HG03135 (cell line): ENCODE measurements at regions not wholly inside any gene's neighbourhood (a gene's known extent, or its start where the extent isn't known, plus 50 kb on each side); places are given as distances from the start of the nearest gene placed in this dataset.

Experiments
- ATAC-seq: cut with Tn5 transposase; IDR thresholded peaks from one replicate; pipeline ENCODE4 v1.9.1; 2021; ENCODE audit warnings: mild to moderate bottlenecking, moderate library complexity; ENCODE audit not compliant: unreplicated experiment

GRCh38 chr3:84835366-84835765 lies 123.4 kb upstream of the CADM2 start:
- ATAC-seq, result no peak

DNA sequence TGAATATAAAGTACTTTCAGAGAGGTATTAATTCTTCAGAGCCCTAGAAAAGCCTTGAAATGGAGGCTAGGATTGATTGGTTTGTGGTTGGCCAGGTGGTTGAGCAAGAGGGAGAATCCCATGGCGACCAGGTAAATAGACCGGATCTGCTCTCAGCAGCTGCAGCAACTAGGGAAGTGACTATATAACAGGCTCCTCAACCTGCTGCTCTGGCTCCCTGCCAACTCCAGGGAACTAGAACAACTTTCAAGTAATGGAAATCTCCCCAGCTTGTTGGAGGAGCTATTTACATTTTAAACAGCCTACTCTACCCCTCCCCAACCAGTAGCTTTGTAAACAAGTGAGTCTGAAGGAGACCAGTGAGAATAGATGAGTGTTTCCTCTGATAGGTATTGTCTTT lies 121.8 kb upstream of the CADM2 start:
- ATAC-seq, result no peak

GRCh38 chr3:84877092-84877491 lies 81.7 kb upstream of the CADM2 start:
- no peak for ATAC-seq

GRCh38 chr3:84881288-84881687 lies 77.5 kb upstream of the CADM2 start:
- no peak for ATAC-seq

DNA sequence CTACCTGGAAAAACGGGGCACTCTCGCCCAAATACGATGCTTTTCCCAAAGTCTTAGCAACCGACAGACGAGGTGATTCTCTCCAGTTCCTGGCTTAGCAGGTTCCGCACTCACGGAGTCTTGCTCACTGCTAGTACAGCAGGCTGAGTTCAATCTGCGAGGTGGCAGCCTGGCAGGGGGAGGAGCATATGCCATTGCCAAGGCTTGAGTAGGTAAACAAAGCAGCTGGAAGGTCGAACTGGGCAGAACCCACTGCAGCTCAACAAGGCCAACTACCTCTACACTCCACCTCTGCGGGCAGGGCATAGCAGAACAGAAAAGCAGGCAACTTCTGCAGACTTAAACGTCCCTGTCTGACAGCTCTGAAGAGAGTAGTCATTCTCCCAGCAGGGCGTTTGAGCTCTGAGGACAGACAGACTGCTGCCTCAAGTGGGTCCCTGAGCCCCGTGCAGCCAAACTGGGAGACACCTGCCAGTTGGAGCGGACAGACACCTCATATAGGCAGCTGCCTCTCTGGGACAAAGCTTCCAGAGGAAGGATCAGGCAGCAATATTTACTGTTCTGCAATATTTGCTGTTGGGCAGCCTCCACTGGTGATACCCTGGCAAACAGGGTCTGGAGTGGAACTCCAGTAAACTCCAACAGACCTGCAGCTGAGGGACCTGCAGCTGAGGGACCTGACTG lies 73.4 kb upstream of the CADM2 start:
- no peak for ATAC-seq

- no peak for ATAC-seq
These were observed 66.9 kb upstream of the CADM2 start for GRCh38 chr3:84891851-84892250.

GRCh38 chr3:84893211-84893610 lies 65.6 kb upstream of the CADM2 start:
- ATAC-seq, result no peak

GRCh38 chr3:84904212-84904611 lies 54.6 kb upstream of the CADM2 start:
- ATAC-seq, result no peak

DNA sequence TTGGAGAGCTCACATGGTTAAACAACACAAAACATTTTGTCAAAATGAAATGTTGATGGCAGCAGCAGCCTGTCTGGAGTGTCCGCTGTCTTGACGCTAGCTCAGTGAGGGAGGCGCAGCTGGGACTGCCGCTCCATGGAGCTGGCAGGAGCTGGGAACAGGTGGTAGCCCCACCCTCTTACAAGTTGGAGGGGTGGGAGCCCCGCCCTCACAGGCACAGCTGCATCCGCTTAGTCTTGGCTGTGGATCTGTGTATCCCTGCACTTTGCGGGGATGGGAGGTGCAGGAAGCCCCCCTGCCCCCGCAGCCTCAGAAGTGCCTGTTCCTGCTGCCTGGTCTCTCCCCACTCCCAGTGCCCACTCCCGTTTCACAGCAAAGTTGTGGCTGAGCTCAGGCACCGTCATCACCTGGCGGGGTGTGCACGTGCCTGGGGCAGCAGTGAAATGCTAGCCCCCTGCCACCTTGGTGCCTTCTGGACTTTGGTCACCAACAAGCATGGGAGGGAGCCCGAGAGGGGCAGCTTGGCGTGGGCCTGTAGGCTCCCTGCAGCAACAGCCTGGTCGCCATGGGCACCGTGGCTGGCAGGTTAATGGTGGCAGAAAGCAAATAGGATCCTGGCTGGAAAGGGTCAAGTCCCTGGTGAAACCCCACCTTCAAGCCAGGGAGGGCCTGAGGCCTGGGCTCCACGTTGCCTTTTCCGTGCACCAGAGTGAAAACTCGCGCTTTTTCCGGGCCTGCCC lies 53.8 kb upstream of the CADM2 start:
- ATAC-seq, result no peak

- no peak for ATAC-seq
These were observed 53.3 kb upstream of the CADM2 start for GRCh38 chr3:84905556-84905920.

GRCh38 chr3:84906065-84906464 lies 52.7 kb upstream of the CADM2 start:
- ATAC-seq, result no peak
